ENCODE measurements at regions not wholly inside any gene's neighbourhood (a gene's known extent, or its start where the extent isn't known, plus 50 kb on each side); places are given as distances from the start of the nearest gene placed in this dataset.

DNA sequence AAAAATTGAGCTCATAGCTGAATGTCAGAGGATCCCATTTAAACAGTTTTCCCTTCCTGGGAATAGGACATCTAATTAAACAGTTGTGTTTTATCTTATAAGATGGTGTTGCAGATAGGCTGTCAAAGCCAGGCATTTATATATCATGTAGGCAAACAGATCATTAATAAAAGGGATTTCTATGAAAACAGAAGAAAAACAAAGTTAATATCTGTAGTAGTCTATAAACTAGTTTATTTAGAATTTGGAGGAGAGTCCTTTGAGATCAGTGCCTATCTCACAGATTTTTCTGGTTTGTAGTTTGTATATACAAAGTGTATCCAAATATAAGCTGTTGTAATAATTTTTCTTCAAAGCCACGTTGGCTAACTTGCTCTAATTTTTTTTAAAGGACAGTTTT lies 1738.2 kb upstream of the PIK3C3 start:
- H3K27me3 ChIP-seq, result no peaks in the 10 kb centered on the region

DNA sequence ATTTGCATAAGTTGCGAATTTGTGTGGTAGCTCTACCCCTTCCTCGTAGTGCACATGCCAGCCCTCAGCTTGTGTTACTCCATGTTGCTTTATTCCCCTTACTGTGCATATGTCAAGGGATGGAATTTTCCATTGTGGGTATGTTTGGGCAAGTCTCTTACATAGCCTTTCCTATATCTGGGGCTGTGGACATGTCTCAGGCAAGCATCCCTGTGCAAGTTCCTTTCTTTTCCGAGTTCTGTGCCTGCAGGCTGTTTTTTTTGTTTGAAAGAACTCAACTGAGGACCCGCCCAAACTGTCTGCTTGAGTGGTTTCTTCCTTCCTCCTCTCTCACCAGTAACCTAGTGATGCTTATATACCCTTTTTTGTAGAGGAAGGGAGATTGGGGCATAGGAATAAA lies 1739.1 kb upstream of the PIK3C3 start:
- no peaks in the 10 kb centered on the region for H3K36me3 ChIP-seq
- no peaks in the 10 kb centered on the region for H3K9me3 ChIP-seq (ENCODE audit: low read depth)
- DNase-seq (ENCODE audit: low read depth in 1 of 2, low spot score in 1 of 2), result no peak
- no peak for TF ChIP-seq CTCF (IDR thresholded peaks at IDR 0.05; ENCODE audit: low read depth, low read length)
- no peaks in the 10 kb centered on the region for H3K4me1 ChIP-seq (ENCODE audit: low read depth)
- H3K27ac ChIP-seq, result no peak overlapping the region
- H3K27me3 ChIP-seq, result no peaks in the 10 kb centered on the region
- H3K4me3 ChIP-seq, result no peak overlapping the region

More for the DNA sequence above, 1738.2 kb upstream of the PIK3C3 start:
- TF ChIP-seq CTCF (IDR thresholded peaks at IDR 0.05; ENCODE audit: low read depth, low read length), result no peak
- Histone ChIP-seq H3K36me3 (no peaks in the 10 kb centered on the region), H3K27ac (no peak overlapping the region), H3K4me3 (no peak overlapping the region), H3K9me3 (ENCODE audit: low read depth) (no peaks in the 10 kb centered on the region), H3K4me1 (ENCODE audit: low read depth) (no peaks in the 10 kb centered on the region)
- no peak for DNase-seq (ENCODE audit: low read depth in 1 of 2, low spot score in 1 of 2)

- no peaks in the 10 kb centered on the region for H3K27me3 ChIP-seq
- no peak for TF ChIP-seq CTCF (IDR thresholded peaks at IDR 0.05; ENCODE audit: low read depth, low read length)
- no peaks in the 10 kb centered on the region for H3K4me1 ChIP-seq (ENCODE audit: low read depth)
These were observed 1744.3 kb upstream of the PIK3C3 start for GRCh38 chr18:40210696-40211095.

GRCh38 chr18:40208958-40209357 lies 1746.1 kb upstream of the PIK3C3 start:
- no peak for DNase-seq (ENCODE audit: low read depth in 1 of 2, low spot score in 1 of 2)
- no peak overlapping the region for H3K27ac ChIP-seq
- no peak overlapping the region for H3K4me3 ChIP-seq
- no peaks in the 10 kb centered on the region for H3K27me3 ChIP-seq
- no peaks in the 10 kb centered on the region for H3K9me3 ChIP-seq (ENCODE audit: low read depth)
- H3K36me3 ChIP-seq, result no peaks in the 10 kb centered on the region
- no peaks in the 10 kb centered on the region for H3K4me1 ChIP-seq (ENCODE audit: low read depth)
- TF ChIP-seq CTCF (IDR thresholded peaks at IDR 0.05; ENCODE audit: low read depth, low read length), result no peak

More at GRCh38 chr18:40210696-40211095, 1744.3 kb upstream of the PIK3C3 start:
- H3K9me3 ChIP-seq (ENCODE audit: low read depth), result no peaks in the 10 kb centered on the region
- H3K27ac ChIP-seq, result no peak overlapping the region
- no peaks in the 10 kb centered on the region for H3K36me3 ChIP-seq
- DNase-seq (ENCODE audit: low read depth in 1 of 2, low spot score in 1 of 2), result no peak
- H3K4me3 ChIP-seq, result no peak overlapping the region

GRCh38 chr18:40197711-40198110 lies 1757.3 kb upstream of the PIK3C3 start:
- Histone ChIP-seq H3K4me3 (no peak overlapping the region), H3K27me3 (no peaks in the 10 kb centered on the region), H3K4me1 (ENCODE audit: low read depth) (no peaks in the 10 kb centered on the region), H3K9me3 (ENCODE audit: low read depth) (no peaks in the 10 kb centered on the region), H3K36me3 (no peaks in the 10 kb centered on the region), H3K27ac (no peak overlapping the region)
- TF ChIP-seq CTCF (IDR thresholded peaks at IDR 0.05; ENCODE audit: low read depth, low read length), result no peak
- DNase-seq (ENCODE audit: low read depth in 1 of 2, low spot score in 1 of 2), result no peak

- Histone ChIP-seq H3K27me3 (no peaks in the 10 kb centered on the region), H3K27ac (no peak overlapping the region), H3K9me3 (ENCODE audit: low read depth) (no peaks in the 10 kb centered on the region), H3K4me1 (ENCODE audit: low read depth) (no peaks in the 10 kb centered on the region), H3K36me3 (no peaks in the 10 kb centered on the region), H3K4me3 (no peak overlapping the region)
- no peak for TF ChIP-seq CTCF (IDR thresholded peaks at IDR 0.05; ENCODE audit: low read depth, low read length)
- no peak for DNase-seq (ENCODE audit: low read depth in 1 of 2, low spot score in 1 of 2)
These were observed 1768.4 kb upstream of the PIK3C3 start for GRCh38 chr18:40186677-40187076.

Measured in cardiac muscle cell (in vitro differentiated cells and primary cell).